DND-41 (cell line): ENCODE measurements at regions not wholly inside any gene's neighbourhood (a gene's known extent, or its start where the extent isn't known, plus 50 kb on each side); places are given as distances from the start of the nearest gene placed in this dataset.

Source experiments
- EZH2 ChIP-seq: IDR thresholded peaks from 3 replicates; pipeline ENCODE4 v1.6.1; 2012; ENCODE audit warnings: borderline replicate concordance, low read depth, mild to moderate bottlenecking, moderate library complexity, low read length, inconsistent platforms; ENCODE audit not compliant: severe bottlenecking
- TF ChIP-seq, protein P1 (sequence below): IDR thresholded peaks from 2 replicates; pipeline ENCODE4 v1.5.1; 2012; ENCODE audit warnings: borderline replicate concordance, low read length, moderate library complexity, mild to moderate bottlenecking; ENCODE audit not compliant: poor library complexity, severe bottlenecking; ENCODE audit errors: extremely low read depth

- TF ChIP-seq, protein P1, sequence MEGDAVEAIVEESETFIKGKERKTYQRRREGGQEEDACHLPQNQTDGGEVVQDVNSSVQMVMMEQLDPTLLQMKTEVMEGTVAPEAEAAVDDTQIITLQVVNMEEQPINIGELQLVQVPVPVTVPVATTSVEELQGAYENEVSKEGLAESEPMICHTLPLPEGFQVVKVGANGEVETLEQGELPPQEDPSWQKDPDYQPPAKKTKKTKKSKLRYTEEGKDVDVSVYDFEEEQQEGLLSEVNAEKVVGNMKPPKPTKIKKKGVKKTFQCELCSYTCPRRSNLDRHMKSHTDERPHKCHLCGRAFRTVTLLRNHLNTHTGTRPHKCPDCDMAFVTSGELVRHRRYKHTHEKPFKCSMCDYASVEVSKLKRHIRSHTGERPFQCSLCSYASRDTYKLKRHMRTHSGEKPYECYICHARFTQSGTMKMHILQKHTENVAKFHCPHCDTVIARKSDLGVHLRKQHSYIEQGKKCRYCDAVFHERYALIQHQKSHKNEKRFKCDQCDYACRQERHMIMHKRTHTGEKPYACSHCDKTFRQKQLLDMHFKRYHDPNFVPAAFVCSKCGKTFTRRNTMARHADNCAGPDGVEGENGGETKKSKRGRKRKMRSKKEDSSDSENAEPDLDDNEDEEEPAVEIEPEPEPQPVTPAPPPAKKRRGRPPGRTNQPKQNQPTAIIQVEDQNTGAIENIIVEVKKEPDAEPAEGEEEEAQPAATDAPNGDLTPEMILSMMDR, result no peak
- TF ChIP-seq EZH2, result no peak
Measured at GRCh38 chr6:6775074-6775473, 186.6 kb downstream of the LY86 start.
